ENCODE measurements at regions not wholly inside any gene's neighbourhood (a gene's known extent, or its start where the extent isn't known, plus 50 kb on each side); places are given as distances from the start of the nearest gene placed in this dataset.

- WGBS, 10 experiments: 0 to 91% (median 82%) methylated on average over 1 to 5 of the region's 5 CpGs; no CpG with 5 or more reads in 4 of the 10 experiments
- in situ Hi-C loops (cut with MboI; ENCODE audit: low pct_unique_long_range_greater_than_20kb in 2 of 9, low sequenced_read_pairs in 9 of 9, unreplicated experiment in 9 of 9): no loop called here
Observed at GRCh38 chr11:69369210-69369825, 75.4 kb downstream of the MYEOV start.

GRCh38 chr11:69369945-69370344 is 76.0 kb downstream of the MYEOV start:
- WGBS, 10 experiments: 67 to 100% (median 83%) methylated on average over 1 to 2 of the region's 2 CpGs; no CpG with 5 or more reads in 5 of the 10 experiments
- no peak for ATAC-seq (replicated peaks in 6 of 8)
- Histone ChIP-seq H3K27ac (no peak overlapping the region), H3K4me1 (replicated peaks in 1 of 2) (no peaks in the 10 kb centered on the region), H3K4me3 (no peak overlapping the region)
- in situ Hi-C loops (cut with MboI; ENCODE audit: low pct_unique_long_range_greater_than_20kb in 2 of 9, low sequenced_read_pairs in 9 of 9, unreplicated experiment in 9 of 9): no loop called here

More at GRCh38 chr11:69369210-69369825, 75.4 kb downstream of the MYEOV start:
- no peaks in the 10 kb centered on the region for H3K4me1 ChIP-seq (replicated peaks in 1 of 2)
- ATAC-seq (replicated peaks in 6 of 8): no peak
- H3K27ac ChIP-seq: no peak overlapping the region
- H3K4me3 ChIP-seq: no peak overlapping the region

- in situ Hi-C loops (cut with MboI; ENCODE audit: low pct_unique_long_range_greater_than_20kb in 2 of 9, low sequenced_read_pairs in 9 of 9, unreplicated experiment in 9 of 9): no loop called here
- WGBS, 10 experiments: 40 to 100% (median 87%) methylated on average over 1 to 11 of the region's 13 CpGs
Observed at GRCh38 chr11:69370984-69371709, 77.2 kb downstream of the MYEOV start.

GRCh38 chr11:69371731-69372588 is 78.0 kb downstream of the MYEOV start:
- ATAC-seq (replicated peaks in 6 of 8): no peak
- WGBS, 10 experiments: 40 to 100% (median 90%) methylated on average over 1 to 11 of the region's 17 CpGs; no CpG with 5 or more reads in 1 of the 10 experiments
- in situ Hi-C loops (cut with MboI; ENCODE audit: low pct_unique_long_range_greater_than_20kb in 2 of 9, low sequenced_read_pairs in 9 of 9, unreplicated experiment in 9 of 9): no loop called here
- no peaks in the 10 kb centered on the region for H3K4me1 ChIP-seq (replicated peaks in 1 of 2)
- no peak overlapping the region for H3K4me3 ChIP-seq
- H3K27ac ChIP-seq: no peak overlapping the region

More at GRCh38 chr11:69370984-69371709, 77.2 kb downstream of the MYEOV start:
- no peak overlapping the region for H3K27ac ChIP-seq
- H3K4me3 ChIP-seq: no peak overlapping the region
- ATAC-seq (replicated peaks in 6 of 8): no peak
- no peaks in the 10 kb centered on the region for H3K4me1 ChIP-seq (replicated peaks in 1 of 2)

- in situ Hi-C loops (cut with MboI; ENCODE audit: low pct_unique_long_range_greater_than_20kb in 2 of 9, low sequenced_read_pairs in 9 of 9, unreplicated experiment in 9 of 9): no loop called here
Observed at GRCh38 chr11:69372589-69373250, 78.8 kb downstream of the MYEOV start.

GRCh38 chr11:69373251-69373635 is 79.3 kb downstream of the MYEOV start:
- in situ Hi-C loops (cut with MboI; ENCODE audit: low pct_unique_long_range_greater_than_20kb in 2 of 9, low sequenced_read_pairs in 9 of 9, unreplicated experiment in 9 of 9): no loop called here
- ATAC-seq (replicated peaks in 6 of 8): no peak
- WGBS, 10 experiments: 90% methylated on average over 2 of the region's 2 CpGs; no CpG with 5 or more reads in 8 of the 10 experiments
- H3K4me1 ChIP-seq (replicated peaks in 1 of 2): no peaks in the 10 kb centered on the region
- H3K27ac ChIP-seq: no peak overlapping the region
- H3K4me3 ChIP-seq: no peak overlapping the region

More at GRCh38 chr11:69372589-69373250, 78.8 kb downstream of the MYEOV start:
- no peaks in the 10 kb centered on the region for H3K4me1 ChIP-seq (replicated peaks in 1 of 2)
- ATAC-seq (replicated peaks in 6 of 8): no peak
- no peak overlapping the region for H3K27ac ChIP-seq
- H3K4me3 ChIP-seq: no peak overlapping the region
- WGBS, 10 experiments: 20 to 100% (median 84%) methylated on average over 1 to 10 of the region's 13 CpGs

- H3K4me1 ChIP-seq (replicated peaks in 1 of 2): no peaks in the 10 kb centered on the region
- no peak overlapping the region for H3K4me3 ChIP-seq
- peak in 2 of 8 experiments; percentile 33 to 49 for ATAC-seq (replicated peaks in 6 of 8)
- in situ Hi-C loops (cut with MboI; ENCODE audit: low pct_unique_long_range_greater_than_20kb in 2 of 9, low sequenced_read_pairs in 9 of 9, unreplicated experiment in 9 of 9): no loop called here
- no peak overlapping the region for H3K27ac ChIP-seq
- WGBS, 10 experiments: 40 to 100% (median 85%) methylated on average over 1 to 8 of the region's 22 CpGs; no CpG with 5 or more reads in 6 of the 10 experiments
Observed at GRCh38 chr11:69374110-69374945, 80.4 kb downstream of the MYEOV start.

GRCh38 chr11:69374946-69375310 is 81.0 kb downstream of the MYEOV start:
- 80 to 100% methylated on average over 1 of the region's 4 CpGs; no CpG with 5 or more reads in 8 of the 10 experiments for WGBS, 10 experiments
- no peak overlapping the region for H3K27ac ChIP-seq

GRCh38 chr11:69375316-69376154 is 81.6 kb downstream of the MYEOV start:
- WGBS, 10 experiments: 91 to 100% (median 100%) methylated on average over 2 to 6 of the region's 22 CpGs; no CpG with 5 or more reads in 7 of the 10 experiments
- H3K4me1 ChIP-seq (replicated peaks in 1 of 2): no peaks in the 10 kb centered on the region
- in situ Hi-C loops (cut with MboI; ENCODE audit: low pct_unique_long_range_greater_than_20kb in 2 of 9, low sequenced_read_pairs in 9 of 9, unreplicated experiment in 9 of 9): no loop called here
- H3K27ac ChIP-seq: no peak overlapping the region
- ATAC-seq (replicated peaks in 6 of 8): no peak
- H3K4me3 ChIP-seq: no peak overlapping the region

More at GRCh38 chr11:69374946-69375310, 81.0 kb downstream of the MYEOV start:
- in situ Hi-C loops (cut with MboI; ENCODE audit: low pct_unique_long_range_greater_than_20kb in 2 of 9, low sequenced_read_pairs in 9 of 9, unreplicated experiment in 9 of 9): no loop called here
- Histone ChIP-seq H3K4me3 (no peak overlapping the region), H3K4me1 (replicated peaks in 1 of 2) (no peaks in the 10 kb centered on the region)
- ATAC-seq (replicated peaks in 6 of 8): no peak

- Histone ChIP-seq H3K4me3 (no peak overlapping the region), H3K4me1 (replicated peaks in 1 of 2) (peaks cover 0 to 5% of the 10 kb centered on the region in 2 donors), H3K27ac (no peak overlapping the region)
- in situ Hi-C loops (cut with MboI; ENCODE audit: low pct_unique_long_range_greater_than_20kb in 2 of 9, low sequenced_read_pairs in 9 of 9, unreplicated experiment in 9 of 9): no loop called here
- WGBS, 10 experiments: 40 to 90% (median 82%) methylated on average over 1 to 6 of the region's 20 CpGs; no CpG with 5 or more reads in 6 of the 10 experiments
- peak in 2 of 8 experiments; percentile 17 to 45 for ATAC-seq (replicated peaks in 6 of 8)
Observed at GRCh38 chr11:69376155-69377028, 82.4 kb downstream of the MYEOV start.

Data from motor neuron (in vitro differentiated cells).